ENCODE measurements at regions not wholly inside any gene's neighbourhood (a gene's known extent, or its start where the extent isn't known, plus 50 kb on each side); places are given as distances from the start of the nearest gene placed in this dataset.

- TF ChIP-seq EZH2 (IDR thresholded peaks at IDR 0.05; ENCODE audit: borderline replicate concordance, low read length) (no peak), CTCF (IDR thresholded peaks at IDR 0.05; ENCODE audit: low read length) (no peak)
Observed at GRCh38 chr16:79395591-79395990, 204.9 kb downstream of the MAF start.
